Breast epithelium (tissue), 4 donors: ENCODE measurements at regions not wholly inside any gene's neighbourhood (a gene's known extent, or its start where the extent isn't known, plus 50 kb on each side); places are given as distances from the start of the nearest gene placed in this dataset.

Source experiments
- DNase-seq, 2 donors: peaks; one replicate each; pipeline ENCODE4 v3.0.0-alpha.2; 2019; ENCODE audit warnings: low spot score in 2 of 2
- H3K27ac ChIP-seq, 2 donors: fragments of 200-600 bp; sonication (generic) in 1 of 2; one replicate each; pipeline ENCODE4 v1.5.1; 2016 to 2019; ENCODE audit warnings: mild to moderate bottlenecking in 1 of 2
- H3K27me3 ChIP-seq, 2 donors: fragments of 200-600 bp; sonication (generic) in 1 of 2; one replicate each; pipeline versions ENCODE4 v1.5.1 to v1.6.0; 2017 to 2019; ENCODE audit warnings: control low read depth in 1 of 2, mild to moderate bottlenecking in 1 of 2
- H3K36me3 ChIP-seq: fragments of 200-600 bp; one replicate; pipeline ENCODE4 v1.5.1; 2019
- H3K4me1 ChIP-seq, 2 donors: fragments of 200-600 bp; sonication (generic); one replicate each; pipeline ENCODE4 v1.5.1; 2016 to 2019; ENCODE audit warnings: control low read depth in 1 of 2
- H3K4me3 ChIP-seq, 3 donors: fragments of 200-600 bp; sonication (generic); 1 replicate in 2 of 3; 2 replicates in 1 of 3; pipeline ENCODE4 v1.5.1; 2016 to 2019; ENCODE audit warnings: mild to moderate bottlenecking in 3 of 3, moderate library complexity in 2 of 3
- H3K9me3 ChIP-seq, 2 donors: fragments of 200-600 bp; sonication (generic) in 1 of 2; one replicate each; pipeline ENCODE4 v1.5.1; 2016 to 2019; ENCODE audit warnings: control low read depth in 1 of 2
- POLR2A ChIP-seq: fragments of 450-650 bp; IDR thresholded peaks from one replicate; pipeline ENCODE4 v1.6.1; 2016; ENCODE audit warnings: antibody characterized with exemption, mild to moderate bottlenecking, moderate library complexity
- POLR2AphosphoS5 ChIP-seq, 3 donors: sonication (generic); formaldehyde crosslinking; IDR thresholded peaks; one replicate each; pipeline ENCODE4 v1.6.1; 2017; ENCODE audit warnings: antibody characterized with exemption in 3 of 3
- intact Hi-C: fragments of 100-400 bp; cut with DNase I; formaldehyde crosslinking; loops from one replicate; pipeline ENCODE4 v1.15.1; 2023; ENCODE audit warnings: low total_unique reads
- TF ChIP-seq, protein P1 (sequence below), 3 donors: fragments of 450-650 bp; IDR thresholded peaks; one replicate each; pipeline ENCODE4 v1.5.1; 2016 to 2017; ENCODE audit warnings: antibody characterized with exemption in 3 of 3, mild to moderate bottlenecking in 3 of 3, moderate library complexity in 3 of 3

DNA sequence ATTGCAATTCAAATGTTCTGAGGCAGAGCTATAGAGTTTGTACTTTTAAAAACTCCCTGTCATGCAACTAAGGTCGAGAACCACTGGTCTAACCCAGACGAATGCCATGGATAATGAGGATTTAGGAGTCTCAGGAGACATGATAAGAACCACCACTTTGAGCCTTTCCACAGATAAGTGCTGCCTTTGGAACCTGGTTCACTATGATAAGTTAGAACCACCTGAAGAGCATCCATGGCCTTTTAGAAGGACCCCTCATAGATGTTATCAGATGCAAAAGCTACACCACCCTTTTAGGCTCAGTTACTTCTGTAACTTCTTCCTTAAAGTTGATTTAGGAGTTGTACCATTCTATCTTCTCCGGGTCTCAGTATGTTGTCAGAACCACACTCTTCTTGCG lies 350.6 kb upstream of the CCL2 start:
- H3K4me1 ChIP-seq, result no peaks in the 10 kb centered on the region
- peaks cover 0 to 9% of the 10 kb centered on the region in 2 donors for H3K27me3 ChIP-seq
- no peak overlapping the region for H3K27ac ChIP-seq
- no peak overlapping the region for H3K4me3 ChIP-seq
- no peak for TF ChIP-seq POLR2AphosphoS5 (IDR thresholded peaks at IDR 0.05)
- TF ChIP-seq POLR2A, result no peak
- H3K9me3 ChIP-seq, result no peaks in the 10 kb centered on the region
- intact Hi-C loops, result no loop called here
- H3K36me3 ChIP-seq, result no peaks in the 10 kb centered on the region
- DNase-seq, result no peak

DNA sequence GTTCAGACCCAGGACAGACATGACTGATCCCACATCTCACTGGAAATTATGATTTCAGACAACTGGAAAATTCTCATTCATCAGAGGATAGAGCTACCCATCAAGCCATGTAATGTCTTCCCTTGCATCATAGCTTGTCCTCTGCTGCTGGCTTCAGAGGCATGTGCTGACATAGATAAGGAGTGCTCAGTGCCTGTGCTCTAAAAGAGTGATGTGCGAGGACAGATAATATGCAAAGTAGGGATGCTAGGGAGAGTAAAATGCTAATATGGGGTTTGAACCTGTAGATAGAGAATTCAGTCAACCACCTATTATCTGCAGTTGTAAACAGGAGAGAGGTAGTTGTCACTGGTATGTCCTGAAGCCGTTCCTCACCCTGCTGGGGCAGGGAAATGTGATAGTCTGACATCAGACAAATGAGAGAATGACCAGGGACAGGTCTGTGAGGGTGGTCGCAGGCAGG lies 349.7 kb upstream of the CCL2 start:
- Histone ChIP-seq H3K27me3 (peaks cover 0 to 11% of the 10 kb centered on the region in 2 donors), H3K4me3 (no peak overlapping the region), H3K36me3 (no peaks in the 10 kb centered on the region), H3K9me3 (no peaks in the 10 kb centered on the region), H3K27ac (no peak overlapping the region), H3K4me1 (no peaks in the 10 kb centered on the region)
- TF ChIP-seq, protein P1, sequence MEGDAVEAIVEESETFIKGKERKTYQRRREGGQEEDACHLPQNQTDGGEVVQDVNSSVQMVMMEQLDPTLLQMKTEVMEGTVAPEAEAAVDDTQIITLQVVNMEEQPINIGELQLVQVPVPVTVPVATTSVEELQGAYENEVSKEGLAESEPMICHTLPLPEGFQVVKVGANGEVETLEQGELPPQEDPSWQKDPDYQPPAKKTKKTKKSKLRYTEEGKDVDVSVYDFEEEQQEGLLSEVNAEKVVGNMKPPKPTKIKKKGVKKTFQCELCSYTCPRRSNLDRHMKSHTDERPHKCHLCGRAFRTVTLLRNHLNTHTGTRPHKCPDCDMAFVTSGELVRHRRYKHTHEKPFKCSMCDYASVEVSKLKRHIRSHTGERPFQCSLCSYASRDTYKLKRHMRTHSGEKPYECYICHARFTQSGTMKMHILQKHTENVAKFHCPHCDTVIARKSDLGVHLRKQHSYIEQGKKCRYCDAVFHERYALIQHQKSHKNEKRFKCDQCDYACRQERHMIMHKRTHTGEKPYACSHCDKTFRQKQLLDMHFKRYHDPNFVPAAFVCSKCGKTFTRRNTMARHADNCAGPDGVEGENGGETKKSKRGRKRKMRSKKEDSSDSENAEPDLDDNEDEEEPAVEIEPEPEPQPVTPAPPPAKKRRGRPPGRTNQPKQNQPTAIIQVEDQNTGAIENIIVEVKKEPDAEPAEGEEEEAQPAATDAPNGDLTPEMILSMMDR (IDR thresholded peaks at IDR 0.05), result no peak
- DNase-seq, result no peak
- intact Hi-C loops, result no loop called here

DNA sequence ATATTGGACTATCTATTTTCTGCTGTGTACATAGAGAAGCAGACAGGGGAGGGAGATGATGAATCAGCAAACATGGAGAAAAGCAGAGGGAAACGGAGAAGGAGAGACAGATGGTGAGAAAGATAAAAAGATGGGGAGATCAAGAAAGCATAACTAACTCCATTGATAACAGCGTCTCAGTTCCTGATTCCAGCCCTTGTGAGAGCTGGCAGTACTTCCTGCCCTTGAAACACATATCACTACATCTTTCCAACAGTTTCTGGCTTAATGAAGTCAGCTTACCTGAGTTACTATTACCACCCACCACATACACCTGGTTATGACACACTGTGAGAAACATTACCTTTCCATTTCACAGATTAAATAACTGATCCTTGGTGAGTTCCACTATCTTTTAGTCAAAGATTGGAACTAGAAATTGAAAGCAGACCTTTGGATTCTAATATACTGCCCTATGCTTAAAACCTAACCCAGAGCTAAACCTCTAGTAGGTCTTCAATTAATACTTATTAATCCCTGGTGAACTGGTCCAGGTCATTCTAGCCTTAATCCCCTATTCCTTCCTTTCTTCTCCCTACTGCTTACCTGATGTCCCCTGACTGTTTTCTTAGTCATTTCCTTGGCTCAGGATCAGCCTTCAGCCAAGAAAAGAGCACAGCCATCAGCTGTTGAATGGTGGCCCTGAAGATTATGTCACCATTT lies 346.6 kb upstream of the CCL2 start:
- H3K9me3 ChIP-seq, result no peaks in the 10 kb centered on the region
- intact Hi-C loops, result no loop called here
- H3K27me3 ChIP-seq, result peaks cover 0 to 8% of the 10 kb centered on the region in 2 donors
- no peak overlapping the region for H3K27ac ChIP-seq
- H3K36me3 ChIP-seq, result no peaks in the 10 kb centered on the region
- no peak overlapping the region for H3K4me3 ChIP-seq
- DNase-seq, result no peak
- TF ChIP-seq POLR2A, result no peak
- TF ChIP-seq, protein P1 (IDR thresholded peaks at IDR 0.05), result no peak
- TF ChIP-seq POLR2AphosphoS5 (IDR thresholded peaks at IDR 0.05), result no peak
- H3K4me1 ChIP-seq, result no peaks in the 10 kb centered on the region

DNA sequence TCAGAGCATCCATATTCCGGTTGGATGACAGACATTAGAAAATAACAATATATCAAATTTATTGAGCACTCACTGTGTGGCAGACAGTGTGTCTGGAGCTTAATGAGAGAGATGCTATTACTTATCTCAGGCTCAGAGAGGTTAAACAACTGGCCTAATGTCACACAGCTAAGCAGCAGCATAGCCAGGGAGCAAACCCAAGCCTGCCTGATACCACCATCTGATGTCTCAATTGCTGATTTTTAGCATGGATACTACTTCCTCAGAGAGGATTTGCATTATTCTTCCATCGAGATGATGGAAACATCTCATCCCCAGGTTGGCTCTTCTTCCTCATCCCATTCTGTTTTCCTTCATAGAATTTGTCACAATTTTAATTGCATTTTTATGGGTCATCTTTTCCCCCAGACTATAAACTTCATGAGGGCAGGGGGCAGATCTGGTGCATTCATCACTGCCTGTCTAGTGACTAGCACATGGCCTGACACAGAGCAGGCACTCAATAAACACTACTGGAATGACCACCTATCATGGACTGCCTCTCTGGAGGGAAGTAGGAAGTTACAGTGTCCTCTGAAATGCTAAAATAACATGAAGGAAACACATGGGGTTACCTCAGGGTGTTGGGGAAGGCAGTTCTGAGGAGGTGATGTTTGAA lies 344.8 kb upstream of the CCL2 start:
- intact Hi-C loops, result no loop called here
- H3K4me1 ChIP-seq, result no peaks in the 10 kb centered on the region
- no peak for DNase-seq
- H3K27ac ChIP-seq, result no peak overlapping the region
- H3K4me3 ChIP-seq, result no peak overlapping the region
- H3K9me3 ChIP-seq, result no peaks in the 10 kb centered on the region
- TF ChIP-seq POLR2AphosphoS5 (IDR thresholded peaks at IDR 0.05) (no peak), POLR2A (no peak)
- TF ChIP-seq, protein P1 (IDR thresholded peaks at IDR 0.05), result no peak
- H3K36me3 ChIP-seq, result no peaks in the 10 kb centered on the region
- H3K27me3 ChIP-seq, result peaks cover 0 to 8% of the 10 kb centered on the region in 2 donors

DNA sequence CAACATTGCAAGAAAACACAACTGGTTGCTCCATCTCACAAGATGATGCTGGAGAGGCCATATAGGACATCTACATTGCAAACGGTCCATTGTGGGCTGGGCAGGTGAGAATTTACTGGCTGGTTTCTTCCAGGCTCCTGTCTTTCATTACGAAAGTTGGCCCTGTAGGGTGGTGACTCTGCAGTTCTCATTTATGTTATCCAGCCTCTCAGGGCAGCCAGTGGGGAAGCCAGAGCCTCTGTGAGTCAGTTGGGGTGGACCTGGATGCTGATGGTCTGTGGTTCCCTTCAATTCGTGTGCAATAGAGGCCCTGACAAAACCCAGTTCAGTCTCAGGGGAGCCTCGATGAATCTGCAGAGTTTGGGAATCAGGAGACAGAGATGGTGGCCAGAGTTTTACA lies 341.0 kb upstream of the CCL2 start:
- Histone ChIP-seq H3K27ac (no peak overlapping the region), H3K9me3 (no peaks in the 10 kb centered on the region), H3K27me3 (peaks cover 0 to 4% of the 10 kb centered on the region in 2 donors), H3K36me3 (no peaks in the 10 kb centered on the region), H3K4me1 (no peaks in the 10 kb centered on the region), H3K4me3 (no peak overlapping the region)
- intact Hi-C loops, result no loop called here
- TF ChIP-seq POLR2A, result no peak
- TF ChIP-seq, protein P1 (IDR thresholded peaks at IDR 0.05), result no peak
- no peak for TF ChIP-seq POLR2AphosphoS5 (IDR thresholded peaks at IDR 0.05)
- DNase-seq, result no peak
